Activated CD4-positive, CD25-positive, alpha-beta regulatory T cell treated with anti-CD3 and anti-CD28 coated beads, Interleukin-2, amount 50 U/mL, for 24 hours (primary cell): ENCODE measurements at regions not wholly inside any gene's neighbourhood (a gene's known extent, or its start where the extent isn't known, plus 50 kb on each side); places are given as distances from the start of the nearest gene placed in this dataset.
A peak's percentile ranks its signal among the peaks of the same experiment; 100 is the strongest.
"Not testable (repeated sequence)": the region's sequence is repeated elsewhere in the genome, so short reads cannot be mapped to it uniquely, and the experiment has no call there.

Source experiments
- ATAC-seq, 2 donors: fragments of 150-1000 bp; cut with Tn5 transposase; one replicate each; pipeline ENCODE4 v1.10.0; 2021; ENCODE audit warnings: mild to moderate bottlenecking in 1 of 2, moderate library complexity in 1 of 2

DNA sequence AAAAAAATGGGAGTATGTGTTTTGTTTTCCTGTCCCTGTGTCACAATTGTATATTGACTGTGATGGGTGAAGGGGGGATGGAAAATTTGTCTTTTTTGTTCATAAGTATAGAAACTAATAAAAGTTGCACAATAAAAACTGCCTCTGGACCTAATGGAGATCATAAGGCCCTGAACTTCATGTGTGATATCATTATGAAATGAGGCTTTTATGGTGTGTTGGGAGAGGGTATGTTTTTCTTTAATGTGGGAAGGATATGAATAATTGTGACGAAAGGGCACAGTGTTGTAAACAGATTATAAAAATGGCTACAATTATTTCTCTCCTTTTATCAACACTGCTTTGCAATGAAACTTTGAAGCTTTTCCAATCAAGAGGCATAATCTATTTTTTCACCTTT is 1889.3 kb upstream of the CELF4 start:
- ATAC-seq: no peak

DNA sequence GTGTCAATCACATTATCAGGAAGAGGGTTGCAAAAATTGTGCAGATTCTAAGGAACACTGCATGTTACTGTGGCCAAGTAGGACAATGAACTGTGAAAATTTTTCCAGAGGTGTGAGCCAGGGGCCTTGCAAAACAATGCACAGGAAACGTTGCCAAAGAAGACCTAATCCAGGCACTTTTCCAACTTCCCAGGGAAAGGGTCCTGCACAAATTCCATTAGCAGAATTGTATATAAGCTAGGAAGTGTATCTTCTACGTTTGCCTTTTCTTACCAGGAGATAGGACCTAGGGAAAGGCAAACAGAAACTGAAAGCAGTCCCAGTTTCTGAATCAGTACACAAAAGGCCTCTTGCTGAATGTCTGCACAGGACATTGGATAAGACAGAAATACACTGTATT is 1888.3 kb upstream of the CELF4 start:
- no peak for ATAC-seq

- no peak for ATAC-seq
Measured at GRCh38 chr18:39453356-39453755, 1887.8 kb upstream of the CELF4 start.

GRCh38 chr18:39450958-39451357 is 1885.4 kb upstream of the CELF4 start:
- ATAC-seq: no peak

DNA sequence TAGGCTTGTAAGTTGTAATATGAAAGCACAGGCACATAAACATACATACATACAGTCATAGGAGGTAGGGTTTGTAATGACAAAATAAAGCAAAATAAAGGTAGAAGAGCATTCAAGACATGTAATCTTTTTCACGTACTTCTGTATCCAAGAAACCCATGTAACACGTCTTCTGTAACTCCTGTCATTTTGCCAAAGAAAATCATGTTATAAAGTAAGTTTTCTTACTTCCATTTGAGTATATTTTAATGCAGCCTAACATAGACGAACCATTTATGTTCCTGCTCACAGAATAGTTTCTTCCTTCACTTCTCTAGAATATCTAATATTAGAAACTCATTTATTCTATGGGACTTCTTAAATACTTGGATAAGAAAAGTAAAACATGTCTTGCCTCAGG is 1884.0 kb upstream of the CELF4 start:
- no peak for ATAC-seq

GRCh38 chr18:39448942-39449341 is 1883.3 kb upstream of the CELF4 start:
- no peak for ATAC-seq

- ATAC-seq: not testable (repeated sequence)
Measured at GRCh38 chr18:39444957-39445356, 1879.4 kb upstream of the CELF4 start.

DNA sequence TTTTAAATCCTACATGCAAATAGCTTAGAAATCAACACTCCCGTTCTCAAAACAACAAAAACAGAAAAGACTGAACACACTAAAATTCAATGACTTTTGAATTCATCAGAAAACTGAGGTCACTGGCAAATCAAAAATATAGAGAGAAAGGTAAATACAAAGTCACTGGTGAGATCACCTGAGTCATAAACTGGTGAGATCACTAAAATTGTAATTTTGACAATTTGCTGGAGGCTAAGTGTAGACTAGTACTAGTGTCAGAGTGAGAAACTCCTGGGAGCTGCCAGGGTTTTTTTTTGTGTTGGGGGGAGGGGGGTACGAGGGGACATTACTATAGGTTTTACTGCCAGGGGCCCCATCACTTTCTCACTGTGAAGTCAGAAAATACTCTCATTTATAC is 1876.0 kb upstream of the CELF4 start:
- ATAC-seq: no peak

DNA sequence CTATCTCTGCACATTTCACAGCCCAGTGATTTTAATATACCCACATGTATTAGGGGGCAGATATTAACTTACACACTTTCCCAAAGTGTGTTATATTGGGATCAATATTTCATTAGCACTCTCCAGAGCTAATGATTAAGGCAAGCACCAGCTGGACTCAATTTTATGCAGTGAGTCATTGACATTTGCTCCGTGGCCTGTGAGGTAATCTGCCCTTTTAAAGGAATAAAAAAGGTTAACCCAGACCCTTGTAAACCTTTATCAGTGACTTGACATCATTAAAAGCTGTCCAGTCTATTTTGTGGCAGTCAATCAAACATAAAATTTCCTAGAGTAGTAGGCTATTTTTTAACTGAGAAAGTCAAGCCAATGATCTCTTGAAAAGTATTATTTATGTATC is 1870.4 kb upstream of the CELF4 start:
- no peak for ATAC-seq

- no peak for ATAC-seq
Measured at GRCh38 chr18:39435209-39435608, 1869.6 kb upstream of the CELF4 start.

DNA sequence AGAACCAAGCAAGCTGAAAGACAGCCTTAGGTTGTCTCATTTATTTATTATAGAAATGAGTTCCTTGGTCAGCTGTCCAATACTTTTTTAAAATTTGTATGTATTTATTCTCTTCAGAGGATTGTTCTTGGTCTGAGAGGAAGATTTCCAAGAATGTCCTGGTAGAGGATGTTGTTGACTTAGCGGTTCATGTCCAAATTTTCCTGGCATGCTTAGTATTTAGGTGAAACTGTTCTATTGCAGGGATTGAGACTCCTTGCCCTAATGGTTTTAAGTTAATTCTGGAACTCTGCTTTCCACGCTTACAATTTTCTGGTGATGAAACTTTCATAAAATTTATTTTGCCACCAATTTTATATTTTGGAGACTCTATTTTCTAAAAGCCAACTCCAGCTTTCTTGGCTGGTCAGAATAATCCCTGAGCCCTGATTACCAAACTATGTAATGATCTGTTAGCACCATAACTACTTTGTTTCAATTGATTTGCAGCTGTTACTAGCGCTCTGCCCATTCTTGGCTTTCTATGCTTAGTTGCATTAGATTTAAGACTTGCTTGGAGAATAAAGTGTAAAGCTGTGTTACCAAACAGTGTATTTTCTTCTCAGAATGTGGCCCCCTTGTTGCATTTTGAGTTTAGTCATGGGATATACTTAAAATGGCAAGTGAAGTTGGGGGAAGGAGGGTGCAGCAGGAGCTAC is 1868.8 kb upstream of the CELF4 start:
- no peak for ATAC-seq

- no peak for ATAC-seq
Measured at GRCh38 chr18:39425172-39425850, 1859.7 kb upstream of the CELF4 start.

DNA sequence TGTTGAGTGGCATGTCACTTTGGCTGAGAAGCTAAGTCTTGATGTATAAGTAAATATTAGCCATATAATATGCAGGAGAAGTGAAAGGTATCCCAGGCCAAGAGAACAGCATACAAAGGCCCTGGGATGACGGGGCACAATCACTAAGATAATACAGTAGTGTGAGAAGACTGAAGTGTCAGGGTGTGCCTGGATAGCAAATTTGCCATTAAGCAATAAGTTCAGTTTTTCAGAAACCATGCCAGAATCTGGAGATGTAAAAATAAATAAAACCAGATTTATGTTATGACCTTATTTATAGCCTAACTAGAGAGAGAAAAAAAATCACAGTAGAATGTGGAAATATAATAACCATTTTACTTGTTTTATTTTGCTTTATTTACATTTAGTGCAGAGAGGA is 1858.7 kb upstream of the CELF4 start:
- ATAC-seq: no peak

- no peak for ATAC-seq
Measured at GRCh38 chr18:39421276-39421675, 1855.7 kb upstream of the CELF4 start.

- no peak for ATAC-seq
Measured at GRCh38 chr18:39419315-39419714, 1853.7 kb upstream of the CELF4 start.

- ATAC-seq: no peak
Measured at GRCh38 chr18:39415471-39415870, 1849.9 kb upstream of the CELF4 start.

DNA sequence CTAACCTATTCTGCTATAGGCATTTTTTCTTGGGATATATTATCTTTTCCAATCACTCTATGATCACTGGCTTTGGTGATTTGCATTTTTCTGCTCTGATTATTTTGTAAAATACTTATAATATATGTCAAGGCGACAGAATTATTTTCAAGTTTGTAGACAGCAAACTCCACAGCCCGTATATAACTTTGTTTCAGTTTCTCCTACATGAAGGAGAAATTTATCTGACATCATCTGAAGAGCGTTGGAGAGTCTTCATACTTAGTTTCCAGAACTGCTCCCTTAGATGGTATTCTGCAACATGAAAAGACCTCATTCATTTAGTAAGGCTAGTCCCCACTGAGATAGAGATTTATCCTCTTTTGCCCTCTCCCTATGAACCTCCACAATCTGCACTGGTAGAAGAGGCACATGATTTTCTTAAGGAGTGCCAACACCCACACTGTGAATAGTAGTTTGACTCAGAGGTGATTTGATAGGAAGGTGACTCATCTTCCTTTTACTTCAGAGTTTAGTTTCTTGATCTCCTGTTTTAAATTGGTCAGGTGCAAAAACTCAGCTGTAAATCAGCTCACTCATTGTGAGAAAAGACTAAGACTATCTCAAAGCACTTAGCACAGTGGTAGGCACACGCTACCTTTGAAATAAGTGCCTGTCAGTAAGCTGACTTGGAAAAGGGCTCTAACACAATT is 1848.6 kb upstream of the CELF4 start:
- ATAC-seq: peak; percentile 51 to 66

DNA sequence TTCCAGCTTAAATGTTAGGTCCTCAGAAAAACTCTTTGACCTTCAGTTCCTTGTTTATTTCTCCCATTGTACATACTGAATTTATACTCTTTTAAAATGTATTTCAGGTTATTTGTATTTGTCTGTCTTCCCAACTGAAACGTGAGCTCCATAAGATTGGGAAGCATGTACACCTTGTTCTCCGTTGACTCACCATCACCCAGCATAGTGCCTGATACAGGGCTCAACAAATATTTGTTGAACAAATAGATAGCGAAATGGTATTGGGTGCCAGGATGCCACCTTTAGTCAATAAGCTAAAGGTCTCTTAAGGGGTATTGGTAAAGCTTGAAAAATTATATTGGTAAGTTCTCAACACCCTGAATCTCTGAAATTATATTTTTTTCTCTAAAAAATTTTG is 1841.3 kb upstream of the CELF4 start:
- ATAC-seq: no peak

DNA sequence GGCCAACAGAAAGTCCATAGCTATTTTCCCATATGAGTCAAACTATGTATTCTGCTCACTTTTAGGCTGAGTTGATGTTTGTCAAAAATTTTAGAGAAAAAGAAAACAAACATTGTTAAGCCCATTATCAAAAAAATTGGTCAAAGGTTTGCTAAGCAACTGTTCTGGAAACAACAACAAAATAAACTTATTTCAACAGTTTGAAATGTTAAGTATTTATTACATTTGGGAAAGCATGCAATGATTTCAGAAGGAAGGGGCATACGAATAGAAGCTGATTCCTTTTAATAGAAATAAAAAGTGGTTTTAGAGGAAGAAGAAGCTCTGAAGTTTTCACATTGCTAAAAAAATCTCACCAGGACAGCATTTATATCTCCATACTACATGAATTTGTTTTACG is 1837.5 kb upstream of the CELF4 start:
- ATAC-seq: no peak

DNA sequence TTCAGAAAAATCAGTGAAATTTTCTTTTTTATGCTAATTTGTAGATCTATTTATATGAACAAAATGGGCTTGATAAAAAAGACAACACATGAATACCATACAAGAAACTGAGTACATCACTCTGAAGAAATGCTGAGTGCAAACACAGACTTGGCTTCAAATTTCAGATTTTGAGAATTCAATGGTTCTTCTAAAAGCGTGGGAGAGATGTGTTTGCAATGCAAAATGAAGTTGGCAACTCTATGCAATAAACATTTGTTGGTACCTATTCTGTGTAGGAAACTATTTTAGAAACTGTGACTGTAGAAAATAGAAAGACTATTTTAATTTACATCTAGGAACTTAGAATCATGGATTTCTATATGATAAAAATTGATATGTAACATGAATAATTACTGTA is 1834.1 kb upstream of the CELF4 start:
- no peak for ATAC-seq

GRCh38 chr18:39396168-39396567 is 1830.6 kb upstream of the CELF4 start:
- ATAC-seq: no peak

DNA sequence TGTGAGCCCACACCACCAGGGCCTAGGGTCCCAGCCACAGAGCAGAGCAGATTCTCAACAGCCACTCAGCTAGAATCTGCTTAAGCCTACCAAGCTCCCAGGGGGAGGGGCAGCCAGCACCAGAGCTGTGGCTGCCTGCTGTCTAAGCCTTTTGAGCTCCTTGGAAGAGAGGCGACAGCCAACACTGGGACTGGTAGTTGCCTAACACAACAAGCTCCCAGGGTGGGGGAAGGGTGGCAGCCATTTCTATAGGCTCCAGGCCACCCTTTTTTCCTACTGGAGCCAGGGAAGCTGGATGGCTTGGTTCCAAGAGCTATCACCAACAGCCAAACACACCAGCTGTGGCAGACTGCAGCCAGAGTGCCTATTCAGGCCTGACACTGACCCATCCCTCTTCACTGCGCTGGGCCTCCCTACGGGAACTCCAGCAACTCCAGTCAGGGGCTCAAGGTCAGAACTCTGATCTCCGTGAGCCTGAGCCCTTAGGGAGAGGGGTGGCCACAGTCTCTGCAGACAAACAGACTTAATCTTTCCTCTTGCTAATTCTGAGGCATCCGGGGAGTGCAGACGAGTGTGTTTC is 1824.3 kb upstream of the CELF4 start:
- no peak for ATAC-seq

GRCh38 chr18:39380866-39381265 is 1815.3 kb upstream of the CELF4 start:
- ATAC-seq: no peak
